ENCODE measurements at regions not wholly inside any gene's neighbourhood (a gene's known extent, or its start where the extent isn't known, plus 50 kb on each side); places are given as distances from the start of the nearest gene placed in this dataset.

DNA sequence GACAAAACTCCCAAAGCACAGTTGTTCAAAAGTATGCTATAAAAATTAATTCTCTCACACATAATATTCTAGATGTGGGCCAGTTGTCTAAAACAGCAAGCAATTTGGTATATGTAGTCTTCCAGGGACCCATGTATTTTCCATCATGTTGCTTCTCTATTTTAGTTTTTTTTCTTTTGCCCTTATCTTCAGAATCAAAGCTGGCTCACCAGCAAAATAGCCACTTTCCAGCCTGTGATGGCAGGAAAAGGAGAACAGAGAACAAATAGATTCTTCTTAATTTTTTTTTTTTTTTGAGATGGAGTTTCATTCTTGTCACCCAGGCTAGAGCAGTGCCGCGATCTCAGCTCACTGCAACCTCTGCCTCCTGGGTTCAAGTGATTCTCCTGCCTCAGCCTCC lies 680.8 kb upstream of the TENM3 start:
- DNase-seq (ENCODE audit: low read depth) = no peak

- DNase-seq (ENCODE audit: low read depth) = no peak
Measured at GRCh38 chr4:181564625-181565024, 678.6 kb upstream of the TENM3 start.

- DNase-seq (ENCODE audit: low read depth) = no peak
Measured at GRCh38 chr4:181566490-181566889, 676.7 kb upstream of the TENM3 start.

- no peak for DNase-seq (ENCODE audit: low read depth)
Measured at GRCh38 chr4:181569553-181569952, 673.6 kb upstream of the TENM3 start.

GRCh38 chr4:181578911-181579310 lies 664.3 kb upstream of the TENM3 start:
- DNase-seq (ENCODE audit: low read depth) = no peak

GRCh38 chr4:181579486-181579885 lies 663.7 kb upstream of the TENM3 start:
- no peak for DNase-seq (ENCODE audit: low read depth)

DNA sequence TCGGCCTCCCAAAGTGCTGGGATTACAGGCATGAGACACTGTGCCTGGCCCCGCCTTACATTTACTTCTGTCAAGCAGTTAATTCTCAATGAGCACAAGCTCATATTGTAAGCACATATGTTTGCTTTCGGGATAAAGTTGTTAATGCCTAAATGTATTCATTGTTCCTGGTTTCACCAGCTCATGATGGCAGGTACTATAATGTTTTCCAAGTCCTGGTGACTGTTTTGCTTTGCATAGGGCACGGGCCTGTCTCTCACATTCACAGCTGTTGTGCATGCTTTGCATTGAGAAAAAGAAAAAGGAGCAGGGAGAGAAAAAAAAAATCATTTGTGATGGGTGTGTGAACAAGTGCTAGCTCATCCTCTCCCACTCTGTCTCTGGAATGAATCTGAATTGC lies 661.2 kb upstream of the TENM3 start:
- no peak for DNase-seq (ENCODE audit: low read depth)

DNA sequence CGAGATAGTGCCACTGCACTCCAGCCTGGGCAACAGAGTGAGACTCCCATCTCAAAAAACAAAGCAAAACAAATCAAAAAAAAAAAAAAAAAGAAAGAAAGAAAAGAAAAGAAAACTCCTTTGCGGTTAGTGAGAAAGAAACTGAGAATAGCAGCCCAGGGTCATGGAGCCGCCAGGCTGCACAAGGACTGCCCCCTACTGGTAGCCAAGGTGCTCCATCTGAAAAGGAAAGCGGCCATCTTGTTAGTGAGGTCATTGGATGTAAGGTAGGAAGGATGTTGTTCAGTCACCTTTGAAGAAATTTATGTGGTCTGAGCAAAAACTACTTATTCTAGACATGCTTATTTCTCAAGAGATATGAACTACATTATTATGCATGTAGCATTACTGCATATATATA lies 660.6 kb upstream of the TENM3 start:
- no peak for DNase-seq (ENCODE audit: low read depth)

DNA sequence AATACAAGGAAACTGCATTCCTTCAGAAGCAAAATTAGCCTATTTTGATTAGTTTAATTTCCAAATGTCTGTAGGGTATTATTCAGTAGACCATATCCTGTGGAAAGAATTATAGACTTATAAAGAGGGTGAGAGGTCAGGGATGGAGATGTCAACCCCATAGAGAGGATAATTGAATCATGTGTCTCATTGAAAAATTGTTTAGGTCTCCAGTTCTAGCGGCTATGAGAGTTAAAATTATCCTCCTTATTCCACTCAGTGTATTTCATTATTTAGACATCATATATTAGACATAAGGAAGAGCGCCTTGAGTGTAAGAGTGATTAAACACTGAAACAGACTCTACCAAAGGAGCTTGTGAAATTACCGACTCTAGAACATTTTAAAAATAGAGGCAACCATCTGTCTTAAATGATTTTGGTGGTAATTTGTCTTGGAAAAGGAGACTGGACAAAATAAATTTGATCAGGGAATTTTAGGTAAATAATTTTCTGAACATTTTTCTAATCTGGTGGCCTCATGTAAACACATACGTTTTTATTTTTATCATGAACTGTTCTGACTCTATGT lies 654.4 kb upstream of the TENM3 start:
- no peak for DNase-seq (ENCODE audit: low read depth)

DNA sequence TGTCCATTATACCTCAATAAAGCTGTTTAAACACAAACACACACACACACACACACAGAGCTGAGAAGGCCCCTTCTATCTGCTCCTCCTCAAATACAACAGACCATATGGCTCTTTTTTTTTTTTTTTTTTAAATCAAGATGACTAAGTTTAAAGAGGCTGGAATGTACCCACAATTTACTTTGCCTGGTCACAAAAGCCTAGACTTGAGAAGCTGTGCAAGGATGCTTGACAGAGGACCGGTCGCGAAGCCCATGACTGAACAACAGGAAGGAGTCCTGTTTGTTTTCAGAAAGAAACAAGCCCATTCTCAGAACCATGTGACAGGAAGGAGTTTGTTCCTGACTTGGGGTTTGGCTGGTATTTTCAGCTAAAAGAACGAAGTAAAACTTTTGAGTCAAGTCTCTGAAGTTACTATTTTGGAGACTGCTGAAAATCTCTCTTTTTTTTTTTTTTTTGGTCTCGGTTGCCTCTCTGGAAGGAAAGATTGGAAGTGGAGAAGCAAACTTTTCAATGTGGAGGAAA lies 650.9 kb upstream of the TENM3 start:
- no peak for DNase-seq (ENCODE audit: low read depth)

- DNase-seq (ENCODE audit: low read depth) = no peak
Measured at GRCh38 chr4:181593703-181594102, 649.5 kb upstream of the TENM3 start.

GRCh38 chr4:181594188-181594587 lies 649.0 kb upstream of the TENM3 start:
- no peak for DNase-seq (ENCODE audit: low read depth)

DNA sequence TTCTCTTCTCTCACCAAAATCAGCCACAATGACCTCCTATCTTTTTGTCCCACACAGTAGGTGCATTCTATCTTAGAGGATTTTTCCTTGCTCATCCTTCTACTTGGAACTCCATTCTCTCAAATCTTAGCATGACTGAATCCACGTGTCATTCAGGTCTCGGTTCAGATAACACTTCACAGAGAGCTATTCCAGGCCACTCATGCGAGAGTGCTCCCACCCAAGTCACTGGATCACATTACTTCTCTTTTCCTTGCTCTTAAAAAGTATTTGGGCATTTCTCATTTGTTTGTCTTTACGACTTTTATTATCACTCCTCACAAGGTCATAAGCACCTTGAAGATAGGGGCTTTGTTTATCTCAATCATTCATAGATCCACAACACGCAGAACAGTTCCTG lies 647.5 kb upstream of the TENM3 start:
- DNase-seq (ENCODE audit: low read depth) = no peak

GRCh38 chr4:181597766-181598165 lies 645.4 kb upstream of the TENM3 start:
- DNase-seq (ENCODE audit: low read depth) = peak; percentile 5

DNA sequence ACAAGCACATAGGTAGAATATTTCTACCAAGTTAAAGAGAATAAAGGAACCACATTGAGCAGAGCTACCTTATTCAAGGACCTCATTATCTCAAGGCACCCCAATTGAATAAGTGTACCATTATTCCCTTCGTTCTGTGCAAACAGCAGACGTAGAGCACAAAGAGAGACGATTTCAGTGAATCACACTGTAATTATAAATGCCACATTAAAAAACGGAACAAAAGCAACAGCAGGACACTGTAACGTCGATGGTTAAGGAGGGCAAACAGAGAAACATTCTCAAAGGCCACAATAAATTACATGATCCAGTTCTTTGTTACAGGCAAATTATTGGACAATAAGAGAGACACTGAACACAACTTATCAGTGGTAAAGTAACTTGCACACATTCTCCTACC lies 644.1 kb upstream of the TENM3 start:
- DNase-seq (ENCODE audit: low read depth) = no peak

DNA sequence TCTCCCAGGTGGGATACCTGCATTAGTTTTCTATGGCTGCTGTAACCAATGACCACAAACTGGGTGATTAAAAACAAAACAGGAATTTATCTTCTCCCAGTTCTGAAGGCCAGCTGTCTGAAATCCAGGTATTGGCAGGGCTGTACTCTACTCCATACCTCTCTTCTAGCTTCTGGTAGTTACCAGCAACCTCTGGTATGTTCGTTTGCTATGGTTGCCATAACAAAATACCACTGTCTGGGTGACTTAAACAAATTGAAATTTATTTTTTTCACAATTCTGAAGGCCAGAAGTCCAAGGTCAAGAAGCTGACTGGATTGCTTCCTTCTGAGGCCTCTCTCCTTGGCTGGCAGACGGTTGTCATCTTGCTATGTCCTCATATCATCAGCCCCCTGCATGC lies 642.1 kb upstream of the TENM3 start:
- no peak for DNase-seq (ENCODE audit: low read depth)

- DNase-seq (ENCODE audit: low read depth) = no peak
Measured at GRCh38 chr4:181604546-181604945, 638.7 kb upstream of the TENM3 start.

DNA sequence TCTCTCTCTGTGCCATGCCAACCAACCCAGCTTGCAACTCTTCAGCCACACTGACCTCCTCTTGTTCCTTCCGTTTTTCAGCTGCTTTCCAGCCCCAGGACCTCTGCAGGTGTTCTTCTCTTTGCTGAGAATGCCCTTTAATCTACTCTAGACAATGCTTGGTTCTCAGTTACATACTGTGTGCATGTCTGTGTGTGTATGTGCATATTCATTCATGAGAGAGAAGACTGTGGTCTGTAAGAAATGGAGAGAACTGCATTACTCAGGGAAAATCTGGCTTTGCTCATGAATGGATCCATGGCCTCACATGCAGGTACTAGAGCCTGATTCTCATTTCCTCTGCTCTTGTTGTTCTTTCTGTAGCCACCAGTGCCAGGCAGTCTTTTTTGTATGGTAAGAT lies 636.9 kb upstream of the TENM3 start:
- DNase-seq (ENCODE audit: low read depth) = no peak

- no peak for DNase-seq (ENCODE audit: low read depth)
Measured at GRCh38 chr4:181608181-181608580, 635.0 kb upstream of the TENM3 start.

DNA sequence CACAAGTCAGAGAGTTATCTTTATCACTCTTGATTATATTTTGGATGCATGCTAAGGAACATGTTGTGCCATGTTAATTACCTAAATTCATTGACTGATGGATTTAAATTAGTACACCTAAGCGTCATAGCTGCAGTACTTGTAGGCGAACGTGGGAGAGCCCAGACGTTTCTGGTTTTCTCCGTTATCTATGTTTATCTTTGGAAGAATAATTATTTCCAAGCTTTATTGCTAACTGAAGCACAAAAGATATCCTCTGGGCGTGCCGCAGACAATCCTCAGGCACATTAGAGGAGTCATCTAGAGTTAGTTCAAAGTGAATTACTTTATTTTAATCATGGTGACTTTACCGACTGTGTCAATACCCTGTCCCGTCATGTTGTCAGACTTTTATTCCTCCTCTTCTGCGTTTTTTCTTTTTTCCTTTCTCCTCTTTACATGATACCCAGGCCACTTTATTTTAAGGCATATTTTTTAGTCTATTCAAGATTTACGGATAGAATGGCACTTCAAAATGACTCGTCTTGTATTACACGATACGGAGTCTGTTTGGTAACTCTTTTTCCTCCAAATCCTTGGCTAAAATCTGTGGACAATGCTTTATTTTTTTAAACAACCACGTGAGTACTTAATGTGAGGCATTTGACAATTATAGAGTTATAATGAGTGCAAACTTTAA lies 632.0 kb upstream of the TENM3 start:
- DNase-seq (ENCODE audit: low read depth) = no peak

DNA sequence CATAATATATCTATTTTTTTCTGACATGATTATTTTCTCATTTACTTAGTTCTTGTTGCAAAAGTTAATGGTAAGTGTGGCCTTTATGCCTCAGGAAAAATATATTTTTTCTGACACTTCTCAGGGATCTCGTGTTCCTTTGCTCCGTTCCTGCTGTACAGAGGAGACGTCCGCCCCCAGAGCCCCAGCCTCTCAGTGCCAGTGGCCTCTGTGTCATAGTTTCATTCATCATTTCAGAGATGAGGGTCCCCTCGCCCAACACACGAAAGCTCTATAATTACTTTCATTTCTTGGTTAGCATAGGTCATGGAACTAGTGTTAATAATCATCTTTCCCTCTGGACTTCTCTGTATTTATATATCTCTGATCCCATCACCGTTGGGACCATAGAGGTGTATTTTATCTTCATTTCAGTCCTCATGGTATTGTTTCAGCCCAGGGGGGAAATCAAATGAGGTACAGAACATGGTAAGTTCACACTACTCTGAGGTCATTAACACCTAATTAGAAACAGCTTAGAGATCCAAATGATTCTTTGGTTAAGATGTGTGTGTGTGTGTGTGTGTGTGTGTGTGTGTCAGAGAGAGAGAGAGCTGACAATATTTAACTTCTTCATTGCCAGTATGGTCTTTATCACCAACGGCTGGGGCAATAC lies 631.1 kb upstream of the TENM3 start:
- no peak for DNase-seq (ENCODE audit: low read depth)

DNA sequence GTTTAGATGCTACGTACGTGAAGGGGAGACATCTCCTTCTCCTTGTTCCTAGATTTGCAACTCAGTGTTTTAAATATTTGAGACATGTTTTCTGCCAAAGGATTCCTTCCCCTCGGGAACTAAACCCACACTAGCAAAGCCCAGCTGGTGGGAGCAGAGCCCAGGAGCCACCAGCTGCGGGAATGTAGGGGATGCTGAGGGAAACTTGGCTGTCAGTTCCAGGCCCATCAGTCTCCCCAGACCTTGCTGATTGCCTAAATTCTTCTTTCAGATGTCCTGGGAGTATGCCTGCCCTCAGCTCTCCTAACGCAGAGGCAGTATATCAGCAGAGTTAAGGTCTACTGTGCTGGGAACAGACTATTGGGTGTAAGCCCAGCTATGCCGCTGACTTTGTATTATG lies 630.0 kb upstream of the TENM3 start:
- DNase-seq (ENCODE audit: low read depth) = no peak

DNA sequence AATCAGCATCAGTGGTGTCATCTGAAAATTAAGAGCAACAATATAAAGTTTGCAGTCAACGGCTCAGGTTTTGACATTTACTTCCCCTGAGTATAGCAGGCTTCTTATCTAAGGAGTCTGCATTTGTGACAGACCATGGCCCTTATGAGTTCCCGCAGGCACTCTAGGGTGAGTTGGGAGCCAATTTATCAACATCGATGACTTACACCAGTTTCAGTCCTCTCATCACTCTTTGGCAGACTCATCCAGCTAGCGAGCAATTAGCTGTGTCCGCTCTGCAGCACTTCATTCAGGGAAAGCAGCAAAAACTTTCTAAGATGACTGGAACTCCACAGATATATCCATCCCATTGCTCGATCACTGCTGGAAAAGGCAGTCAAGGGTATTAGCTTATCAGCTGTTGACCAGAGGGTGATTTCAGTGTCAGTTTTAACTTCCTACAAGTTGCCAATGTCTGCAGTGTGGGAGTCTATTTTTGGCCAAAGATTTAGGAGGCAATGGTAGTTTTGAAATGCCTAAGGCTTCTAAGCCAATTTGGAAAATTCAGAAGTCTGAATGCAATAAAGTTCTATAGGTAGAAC lies 625.1 kb upstream of the TENM3 start:
- no peak for DNase-seq (ENCODE audit: low read depth)

Measured in HS-27A (cell line).